HEK293T (cell line): ENCODE measurements at regions not wholly inside any gene's neighbourhood (a gene's known extent, or its start where the extent isn't known, plus 50 kb on each side); places are given as distances from the start of the nearest gene placed in this dataset.

Experiments used
- CTCF ChIA-PET: fragments of 350-600 bp; formaldehyde crosslinking; extraction: SDS; loops from one replicate; lab custom pipeline; 2021; ENCODE audit warnings: antibody characterized with exemption, inconsistent platforms; lab: Yijun Ruan, JAX
- POLR2A ChIA-PET: fragments of 350-600 bp; formaldehyde crosslinking; extraction: SDS; loops from one replicate; lab custom pipeline; 2020; ENCODE audit warnings: antibody characterized with exemption, inconsistent platforms; lab: Yijun Ruan, JAX
- DNase-seq: peaks from one replicate; pipeline ENCODE4 v3.0.0; 2012; ENCODE audit warnings: mixed read lengths; ENCODE audit errors: extremely low spot score
- ARNT ChIP-seq: fragments of 450-650 bp; IDR thresholded peaks from 2 replicates; pipeline ENCODE4 v1.6.1; 2017; ENCODE audit warnings: mild to moderate bottlenecking
- BHLHE40 ChIP-seq: fragments of 450-650 bp; IDR thresholded peaks from 2 replicates; pipeline ENCODE4 v1.6.1; 2016; ENCODE audit warnings: mild to moderate bottlenecking, moderate library complexity, borderline replicate concordance
- CTBP1 ChIP-seq: fragments of 450-650 bp; IDR thresholded peaks from 2 replicates; pipeline ENCODE4 v1.6.1; 2016; ENCODE audit warnings: borderline replicate concordance
- ELF4 ChIP-seq: fragments of 450-650 bp; IDR thresholded peaks from 2 replicates; pipeline ENCODE4 v1.6.1; 2017; ENCODE audit warnings: antibody characterized with exemption
- FOXA1 ChIP-seq: fragments of 450-650 bp; IDR thresholded peaks from 2 replicates; pipeline ENCODE4 v1.6.1; 2016; ENCODE audit warnings: mild to moderate bottlenecking
- FOXK2 ChIP-seq: fragments of 450-650 bp; IDR thresholded peaks from 2 replicates; pipeline ENCODE4 v1.6.1; 2016; ENCODE audit warnings: mild to moderate bottlenecking
- FOXM1 ChIP-seq: fragments of 450-650 bp; IDR thresholded peaks from 2 replicates; pipeline ENCODE4 v1.6.1; 2017; ENCODE audit warnings: mild to moderate bottlenecking, borderline replicate concordance
- HDGF ChIP-seq: fragments of 450-650 bp; IDR thresholded peaks from 2 replicates; pipeline ENCODE4 v1.6.1; 2017; ENCODE audit warnings: antibody characterized with exemption, borderline replicate concordance
- L3MBTL2 ChIP-seq: fragments of 450-650 bp; conservative IDR thresholded peaks from 2 replicates; pipeline ENCODE4 v1.6.1; 2016; ENCODE audit warnings: mild to moderate bottlenecking
- LEF1 ChIP-seq: fragments of 450-650 bp; IDR thresholded peaks from 2 replicates; pipeline ENCODE4 v1.6.1; 2017; ENCODE audit warnings: mild to moderate bottlenecking, borderline replicate concordance
- NFRKB ChIP-seq: fragments of 450-650 bp; IDR thresholded peaks from 2 replicates; pipeline ENCODE4 v1.6.1; 2016; ENCODE audit warnings: mild to moderate bottlenecking, moderate library complexity
- SP1 ChIP-seq: fragments of 450-650 bp; IDR thresholded peaks from 2 replicates; pipeline ENCODE4 v1.6.1; 2017
- SUZ12 ChIP-seq: fragments of 450-650 bp; IDR thresholded peaks from 2 replicates; pipeline ENCODE4 v1.6.1; 2016; ENCODE audit warnings: mild to moderate bottlenecking
- TARDBP ChIP-seq: fragments of 450-650 bp; IDR thresholded peaks from 2 replicates; pipeline ENCODE4 v1.6.1; 2016
- ZNF384 ChIP-seq: fragments of 450-650 bp; IDR thresholded peaks from 2 replicates; pipeline ENCODE4 v1.6.1; 2016
- TF ChIP-seq, protein P1 (sequence below): fragments of 450-650 bp; IDR thresholded peaks from 2 replicates; pipeline ENCODE4 v1.6.1; 2016

DNA sequence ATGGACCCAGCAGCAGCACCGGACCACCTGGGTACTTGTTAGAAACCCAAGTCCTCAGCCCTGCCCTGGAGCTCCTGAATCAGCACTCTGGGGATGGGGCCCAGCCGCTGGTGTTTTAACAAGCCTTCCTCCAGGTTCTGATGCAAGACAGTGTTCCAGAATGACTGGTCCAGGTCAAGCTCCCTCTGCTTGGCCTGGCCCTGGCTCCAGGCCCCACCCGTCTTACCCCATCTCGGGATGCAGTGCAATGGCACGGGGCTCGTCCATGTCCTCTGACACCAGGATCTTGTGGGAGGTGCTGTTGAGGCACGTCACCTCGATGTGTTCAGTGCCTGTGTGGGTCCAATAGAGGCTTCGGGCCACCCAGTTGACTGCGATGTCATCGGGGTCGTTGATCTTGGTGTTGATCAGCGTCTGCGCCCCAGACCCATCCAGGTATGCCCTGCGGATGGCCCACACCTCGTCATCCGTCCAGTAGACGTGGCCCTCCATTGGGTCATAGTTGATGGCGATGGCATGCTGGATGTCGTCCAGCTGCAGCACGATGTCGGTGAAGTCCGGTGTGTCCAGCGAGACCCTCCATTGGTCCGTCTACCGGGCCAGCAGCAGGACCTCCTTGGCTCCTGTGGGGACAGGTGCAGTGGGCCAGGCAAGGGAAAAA is 140.3 kb downstream of the CRYBB2 start:
- DNase-seq = no peak
- POLR2A ChIA-PET = no interaction called here
- CTCF ChIA-PET = interaction anchor here (1.1 kb wide), 1 partner anchor 26 kb away, joined by 4 read pairs; no protein-coding TSS in a partner anchor

DNA sequence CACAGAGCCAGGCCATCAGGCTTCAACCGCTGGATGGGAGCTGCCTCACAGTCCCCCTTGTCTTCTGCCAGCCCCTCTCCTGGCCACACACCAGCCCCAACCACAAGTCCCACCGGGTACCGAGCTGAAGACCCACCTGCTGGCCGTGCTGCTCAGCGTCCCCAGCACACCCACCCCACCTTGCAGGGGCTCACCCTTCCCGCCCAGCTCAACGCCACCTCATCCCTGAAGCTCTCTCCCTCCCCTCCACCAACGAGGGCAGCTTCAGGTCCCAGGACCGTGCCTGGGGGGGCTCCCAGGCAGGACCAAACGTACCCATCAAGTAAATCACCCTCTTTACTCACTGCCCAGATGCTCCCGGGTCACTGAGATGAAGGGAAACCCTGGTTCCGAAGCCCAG is 141.0 kb downstream of the CRYBB2 start:
- DNase-seq = no peak
- ChIA-PET POLR2A (no interaction called here), CTCF (no interaction called here)
- TF ChIP-seq L3MBTL2 (no peak), SUZ12 (no peak), ZNF384 (no peak), HDGF (no peak), ARNT (no peak), SP1 (no peak), ELF4 (no peak), CTBP1 (no peak)
- TF ChIP-seq, protein P1, sequence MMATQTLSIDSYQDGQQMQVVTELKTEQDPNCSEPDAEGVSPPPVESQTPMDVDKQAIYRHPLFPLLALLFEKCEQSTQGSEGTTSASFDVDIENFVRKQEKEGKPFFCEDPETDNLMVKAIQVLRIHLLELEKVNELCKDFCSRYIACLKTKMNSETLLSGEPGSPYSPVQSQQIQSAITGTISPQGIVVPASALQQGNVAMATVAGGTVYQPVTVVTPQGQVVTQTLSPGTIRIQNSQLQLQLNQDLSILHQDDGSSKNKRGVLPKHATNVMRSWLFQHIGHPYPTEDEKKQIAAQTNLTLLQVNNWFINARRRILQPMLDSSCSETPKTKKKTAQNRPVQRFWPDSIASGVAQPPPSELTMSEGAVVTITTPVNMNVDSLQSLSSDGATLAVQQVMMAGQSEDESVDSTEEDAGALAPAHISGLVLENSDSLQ = no peak

More for the DNA sequence above, 140.3 kb downstream of the CRYBB2 start:
- TF ChIP-seq HDGF (no peak), ZNF384 (no peak), BHLHE40 (no peak), SP1 (no peak)
- TF ChIP-seq, protein P1 = no peak

DNA sequence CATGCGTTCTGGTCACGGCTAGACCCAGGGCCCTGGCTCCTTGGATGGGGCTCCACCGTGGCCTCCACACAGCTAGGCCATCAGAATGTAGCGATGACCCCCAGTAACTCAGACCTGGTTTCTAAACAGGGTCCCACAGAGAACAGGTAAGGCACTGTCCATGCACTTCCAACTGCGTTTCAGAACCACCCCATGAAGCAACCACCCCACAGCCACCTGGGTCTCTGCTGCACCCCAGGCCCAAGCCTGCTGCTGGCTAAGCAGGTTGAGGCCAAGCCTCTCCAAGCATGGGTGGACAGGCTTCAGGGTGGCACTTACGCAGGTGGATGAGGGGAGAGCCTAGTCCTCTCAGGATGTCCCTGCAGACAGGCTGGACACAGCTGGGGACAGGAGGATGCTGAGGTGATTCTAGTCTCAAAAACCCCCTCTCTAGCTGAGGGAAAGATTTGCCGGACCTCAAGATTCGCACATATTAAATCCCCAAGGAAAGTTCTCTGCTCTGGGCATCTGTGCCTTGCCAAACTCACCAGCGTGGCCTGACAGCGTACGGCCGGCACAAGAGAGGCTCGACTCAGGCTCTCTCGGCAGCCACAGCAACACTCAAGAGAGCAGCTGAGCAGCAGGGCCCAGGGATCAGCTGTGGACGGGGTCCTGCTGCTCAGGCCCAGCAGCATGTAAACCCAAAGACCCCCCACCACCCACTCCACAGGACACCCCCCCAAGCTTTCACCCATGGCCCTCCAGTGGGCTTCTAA is 141.6 kb downstream of the CRYBB2 start:
- POLR2A ChIA-PET = no interaction called here
- no peak for TF ChIP-seq CTBP1
- no peak for TF ChIP-seq FOXK2
- TF ChIP-seq FOXA1 = no peak
- no peak for TF ChIP-seq TARDBP
- TF ChIP-seq ARNT = no peak
- no peak for TF ChIP-seq LEF1
- no peak for TF ChIP-seq BHLHE40
- CTCF ChIA-PET = no interaction called here
- no peak for DNase-seq

DNA sequence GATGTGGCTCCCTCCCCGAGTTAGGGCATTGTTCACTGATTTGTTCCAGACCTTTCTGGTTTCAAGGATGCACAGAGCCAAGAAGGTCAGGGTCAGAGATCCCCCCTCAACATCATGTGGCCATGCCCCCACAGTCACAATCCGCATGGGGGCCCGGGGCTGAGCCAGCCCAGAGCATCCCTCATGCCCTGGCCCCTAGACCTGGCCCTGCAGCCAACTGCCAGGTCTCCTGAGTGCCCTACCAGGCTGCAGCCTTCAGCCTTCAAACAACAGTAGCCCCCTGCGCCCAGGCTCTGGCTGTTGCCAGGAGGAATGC is 142.4 kb downstream of the CRYBB2 start:
- ChIA-PET POLR2A (no interaction called here), CTCF (interaction anchor here (0.6 kb wide), 1 partner anchor 34 kb away, joined by 4 read pairs; no protein-coding TSS in a partner anchor)
- no peak for TF ChIP-seq FOXM1
- TF ChIP-seq CTBP1 = no peak
- TF ChIP-seq FOXK2 = no peak
- no peak for TF ChIP-seq ELF4
- TF ChIP-seq L3MBTL2 = no peak
- TF ChIP-seq FOXA1 = no peak
- TF ChIP-seq ZNF384 = no peak
- no peak for TF ChIP-seq ARNT
- TF ChIP-seq, protein P1 = no peak
- TF ChIP-seq HDGF = no peak
- TF ChIP-seq BHLHE40 = no peak
- TF ChIP-seq TARDBP = no peak
- no peak for TF ChIP-seq SUZ12
- no peak for DNase-seq

DNA sequence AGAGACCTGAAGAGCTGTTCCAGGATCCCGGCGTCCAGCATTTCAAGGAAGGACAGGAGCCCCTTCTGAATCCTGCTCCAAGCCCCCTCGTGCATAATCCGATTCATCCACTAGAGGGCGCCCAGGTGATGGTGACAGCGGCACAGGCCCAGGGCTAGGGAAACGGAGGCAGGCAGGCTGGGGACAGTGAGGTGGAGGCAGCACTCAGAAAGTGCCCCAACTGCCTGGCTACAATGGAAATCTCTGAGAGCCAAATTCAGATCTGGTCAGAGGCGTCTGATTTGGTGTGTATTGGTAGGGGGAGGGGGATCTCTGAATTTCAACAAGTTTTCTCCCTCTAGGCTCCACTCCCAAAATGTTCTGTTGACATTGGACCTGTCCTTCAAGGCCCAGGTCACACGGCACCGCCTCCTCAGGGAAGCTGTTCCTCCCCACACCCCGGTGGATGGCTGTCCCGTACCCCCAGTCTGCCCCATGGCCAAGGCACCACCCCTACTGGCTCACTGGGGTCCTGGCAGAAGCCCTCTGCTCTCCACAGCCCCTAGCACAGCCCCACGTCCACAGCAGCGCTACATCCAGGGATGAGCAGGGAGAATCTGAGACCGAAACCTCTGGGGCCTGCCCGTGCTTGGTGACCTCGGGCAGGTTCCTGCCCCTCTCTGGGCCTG is 142.9 kb downstream of the CRYBB2 start:
- POLR2A ChIA-PET = no interaction called here
- peak; percentile 86 for DNase-seq
- CTCF ChIA-PET = interaction anchor here (0.6 to 1.3 kb wide), 4 partner anchors 34 to 411 kb away, joined by 3 to 4 read pairs (median 3); no protein-coding TSS in a partner anchor
- TF ChIP-seq LEF1 = no peak
- TF ChIP-seq NFRKB = no peak
- no peak for TF ChIP-seq SP1
- TF ChIP-seq, protein P1 = no peak
- TF ChIP-seq CTBP1 = no peak
- TF ChIP-seq FOXM1 = no peak
- TF ChIP-seq SUZ12 = no peak

DNA sequence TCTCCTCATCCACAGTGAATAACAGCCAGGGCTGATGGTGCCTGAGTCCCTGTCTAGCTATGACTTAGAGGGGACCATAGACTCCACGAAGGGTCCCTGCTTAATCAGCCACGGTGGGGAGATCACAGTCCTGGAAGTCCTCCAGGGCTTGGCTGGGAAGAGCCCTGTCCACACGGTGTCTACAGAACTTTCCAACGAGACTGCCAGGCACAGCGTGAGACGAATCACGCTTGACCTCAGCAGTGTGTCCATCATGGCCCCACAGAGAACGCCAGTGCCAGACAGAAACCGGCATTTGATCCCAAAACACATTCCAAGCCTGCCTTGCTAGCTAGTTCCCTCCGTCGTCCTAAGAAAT is 143.4 kb downstream of the CRYBB2 start:
- no peak for TF ChIP-seq SUZ12
- TF ChIP-seq ARNT = no peak
- TF ChIP-seq SP1 = no peak
- ChIA-PET CTCF (interaction anchor here (0.6 to 1.3 kb wide), 3 partner anchors 57 to 410 kb away, joined by 3 read pairs; no protein-coding TSS in a partner anchor), POLR2A (no interaction called here)
- no peak for DNase-seq
